ENCODE measurements at regions not wholly inside any gene's neighbourhood (a gene's known extent, or its start where the extent isn't known, plus 50 kb on each side); places are given as distances from the start of the nearest gene placed in this dataset.

- TF ChIP-seq TBL1XR1 (IDR thresholded peaks at IDR 0.05; ENCODE audit: borderline replicate concordance, low read length, partially characterized antibody) (no peak), CBX5 (CRISPR knock-in tag; IDR thresholded peaks at IDR 0.05; ENCODE audit: borderline replicate concordance) (no peak), ZNF230 (CRISPR knock-in tag; IDR thresholded peaks at IDR 0.05) (no peak), ISX (CRISPR knock-in tag; conservative IDR thresholded peaks at IDR 0.05) (no peak), ZSCAN20 (CRISPR knock-in tag; IDR thresholded peaks at IDR 0.05; ENCODE audit: borderline replicate concordance) (no peak), ZNF570 (CRISPR knock-in tag; IDR thresholded peaks at IDR 0.05; ENCODE audit: borderline replicate concordance) (no peak)
- TF ChIP-seq, protein P1, sequence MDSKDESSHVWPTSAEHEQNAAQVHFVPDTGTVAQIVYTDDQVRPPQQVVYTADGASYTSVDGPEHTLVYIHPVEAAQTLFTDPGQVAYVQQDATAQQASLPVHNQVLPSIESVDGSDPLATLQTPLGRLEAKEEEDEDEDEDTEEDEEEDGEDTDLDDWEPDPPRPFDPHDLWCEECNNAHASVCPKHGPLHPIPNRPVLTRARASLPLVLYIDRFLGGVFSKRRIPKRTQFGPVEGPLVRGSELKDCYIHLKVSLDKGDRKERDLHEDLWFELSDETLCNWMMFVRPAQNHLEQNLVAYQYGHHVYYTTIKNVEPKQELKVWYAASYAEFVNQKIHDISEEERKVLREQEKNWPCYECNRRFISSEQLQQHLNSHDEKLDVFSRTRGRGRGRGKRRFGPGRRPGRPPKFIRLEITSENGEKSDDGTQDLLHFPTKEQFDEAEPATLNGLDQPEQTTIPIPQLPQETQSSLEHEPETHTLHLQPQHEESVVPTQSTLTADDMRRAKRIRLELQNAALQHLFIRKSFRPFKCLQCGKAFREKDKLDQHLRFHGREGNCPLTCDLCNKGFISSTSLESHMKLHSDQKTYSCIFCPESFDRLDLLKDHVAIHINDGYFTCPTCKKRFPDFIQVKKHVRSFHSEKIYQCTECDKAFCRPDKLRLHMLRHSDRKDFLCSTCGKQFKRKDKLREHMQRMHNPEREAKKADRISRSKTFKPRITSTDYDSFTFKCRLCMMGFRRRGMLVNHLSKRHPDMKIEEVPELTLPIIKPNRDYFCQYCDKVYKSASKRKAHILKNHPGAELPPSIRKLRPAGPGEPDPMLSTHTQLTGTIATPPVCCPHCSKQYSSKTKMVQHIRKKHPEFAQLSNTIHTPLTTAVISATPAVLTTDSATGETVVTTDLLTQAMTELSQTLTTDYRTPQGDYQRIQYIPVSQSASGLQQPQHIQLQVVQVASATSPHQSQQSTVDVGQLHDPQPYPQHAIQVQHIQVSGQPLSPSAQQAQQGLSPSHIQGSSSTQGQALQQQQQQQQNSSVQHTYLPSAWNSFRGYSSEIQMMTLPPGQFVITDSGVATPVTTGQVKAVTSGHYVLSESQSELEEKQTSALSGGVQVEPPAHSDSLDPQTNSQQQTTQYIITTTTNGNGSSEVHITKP (CRISPR knock-in tag; IDR thresholded peaks at IDR 0.05; ENCODE audit: low read depth), result no peak
These were observed 396.1 kb downstream of the TDRD15 start (continued) for GRCh38 chr2:21519821-21520220.

GRCh38 chr2:21535826-21536225, 412.1 kb downstream of the TDRD15 start:
- FAIRE-seq (no peak), DNase-seq (ENCODE audit: low spot score) (no peak), ATAC-seq (no peak)
- ChIA-PET CTCF (ENCODE audit: low intra/inter-chr PET ratio, low total read pairs) (no interaction called here), POLR2A (no interaction called here)
- in situ Hi-C loops (cut with HindIII; ENCODE audit: extremely low pct_ligation_motif_present, low pct_unique_long_range_greater_than_20kb), result no loop called here
- intact Hi-C loops (cut with micrococcal nuclease; ENCODE audit: unreplicated experiment), result no loop called here
- H3K4me2 ChIP-seq (ENCODE audit: low read depth, low read length), result no peak overlapping the region
- no peak overlapping the region for H3K27ac ChIP-seq (ENCODE audit: extremely low read length, insufficient read depth, low read length)
- BruUV-seq (replicated peaks), result no TSS peak
- no peaks in the 10 kb centered on the region for H3K36me3 ChIP-seq (replicated peaks in 1 of 2; ENCODE audit: control insufficient read depth in 1 of 2, insufficient read depth in 2 of 2, low read length in 2 of 2)
- no peaks in the 10 kb centered on the region; a peak in 1 of 5 replicates for H3K27me3 ChIP-seq (ENCODE audit: control insufficient read depth in 1 of 2, insufficient read depth in 2 of 2, low read length in 2 of 2)
- no peak overlapping the region for H3K4me3 ChIP-seq (replicated peaks in 1 of 3; ENCODE audit: insufficient read depth in 1 of 3, low read depth in 2 of 3, low read length in 3 of 3)
- no peak overlapping the region for H3K9ac ChIP-seq (ENCODE audit: insufficient read depth, low read depth, low read length)
- WGBS (ENCODE audit: low lambda C conversion rate), result 7% methylated on average over 4 of the region's 4 CpGs
- no peak overlapping the region for H2AFZ ChIP-seq (ENCODE audit: low read length)
- peaks cover 32% of the 10 kb centered on the region for H3K9me3 ChIP-seq (ENCODE audit: low read length)
- H3K4me1 ChIP-seq (ENCODE audit: insufficient read depth, low read length), result no peaks in the 10 kb centered on the region
- H3K79me2 ChIP-seq (ENCODE audit: insufficient read depth, low read length), result no peaks in the 10 kb centered on the region
- no peak for TF ChIP-seq SAP130 (CRISPR knock-in tag; IDR thresholded peaks at IDR 0.05; ENCODE audit: low read depth)
- no peak for TF ChIP-seq HHEX (CRISPR knock-in tag; IDR thresholded peaks at IDR 0.05)
- no peak for TF ChIP-seq TBL1XR1 (IDR thresholded peaks at IDR 0.05; ENCODE audit: borderline replicate concordance, low read length, partially characterized antibody)
- TF ChIP-seq POGK (CRISPR knock-in tag; conservative IDR thresholded peaks at IDR 0.05), result no peak
- no peak for TF ChIP-seq KAT2B (IDR thresholded peaks at IDR 0.05; ENCODE audit: borderline replicate concordance, low read depth, low read length)
- no peaks in the 10 kb centered on the region for H4K20me1 ChIP-seq (ENCODE audit: insufficient read depth, low read length)

All from HepG2 (cell line).